ENCODE measurements at regions not wholly inside any gene's neighbourhood (a gene's known extent, or its start where the extent isn't known, plus 50 kb on each side); places are given as distances from the start of the nearest gene placed in this dataset.
"Not testable (repeated sequence)": the region's sequence is repeated elsewhere in the genome, so short reads cannot be mapped to it uniquely, and the experiment has no call there.

DNA sequence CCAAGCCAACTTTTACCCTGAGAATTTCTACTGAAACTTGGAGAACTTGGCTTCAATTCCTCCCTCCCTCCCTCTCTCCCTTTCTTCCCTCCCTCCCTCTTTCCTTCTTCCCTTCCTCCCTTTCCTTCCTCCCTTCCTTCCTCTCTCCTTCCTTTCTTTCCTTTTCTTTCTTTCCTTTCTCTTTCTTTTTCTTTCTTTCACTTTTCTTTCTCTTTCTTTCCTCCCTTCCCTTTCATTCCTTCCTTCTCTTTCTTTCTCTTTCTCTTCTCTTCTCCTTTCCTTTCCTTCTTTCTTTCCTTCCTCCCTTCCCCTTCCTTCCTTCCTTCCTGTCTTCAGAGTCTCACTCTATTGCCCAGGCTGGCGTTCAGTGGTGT lies 268.1 kb upstream of the SDK2 start:
- Mint-ChIP-seq H3K4me1 (peaks cover 5% of the 10 kb centered on the region), H3K27ac (no peak overlapping the region), H3K27me3 (ENCODE audit: low read depth) (peaks cover 72% of the 10 kb centered on the region), H3K9me3 (peaks cover 19% of the 10 kb centered on the region), H3K36me3 (no peaks in the 10 kb centered on the region), H3K4me3 (no peak overlapping the region)
- TF ChIP-seq, protein P1, sequence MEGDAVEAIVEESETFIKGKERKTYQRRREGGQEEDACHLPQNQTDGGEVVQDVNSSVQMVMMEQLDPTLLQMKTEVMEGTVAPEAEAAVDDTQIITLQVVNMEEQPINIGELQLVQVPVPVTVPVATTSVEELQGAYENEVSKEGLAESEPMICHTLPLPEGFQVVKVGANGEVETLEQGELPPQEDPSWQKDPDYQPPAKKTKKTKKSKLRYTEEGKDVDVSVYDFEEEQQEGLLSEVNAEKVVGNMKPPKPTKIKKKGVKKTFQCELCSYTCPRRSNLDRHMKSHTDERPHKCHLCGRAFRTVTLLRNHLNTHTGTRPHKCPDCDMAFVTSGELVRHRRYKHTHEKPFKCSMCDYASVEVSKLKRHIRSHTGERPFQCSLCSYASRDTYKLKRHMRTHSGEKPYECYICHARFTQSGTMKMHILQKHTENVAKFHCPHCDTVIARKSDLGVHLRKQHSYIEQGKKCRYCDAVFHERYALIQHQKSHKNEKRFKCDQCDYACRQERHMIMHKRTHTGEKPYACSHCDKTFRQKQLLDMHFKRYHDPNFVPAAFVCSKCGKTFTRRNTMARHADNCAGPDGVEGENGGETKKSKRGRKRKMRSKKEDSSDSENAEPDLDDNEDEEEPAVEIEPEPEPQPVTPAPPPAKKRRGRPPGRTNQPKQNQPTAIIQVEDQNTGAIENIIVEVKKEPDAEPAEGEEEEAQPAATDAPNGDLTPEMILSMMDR (IDR thresholded peaks at IDR 0.05; ENCODE audit: unreplicated experiment), result no peak
- no peak for DNase-seq (ENCODE audit: low spot score in 2 of 2, unreplicated experiment in 2 of 2)

DNA sequence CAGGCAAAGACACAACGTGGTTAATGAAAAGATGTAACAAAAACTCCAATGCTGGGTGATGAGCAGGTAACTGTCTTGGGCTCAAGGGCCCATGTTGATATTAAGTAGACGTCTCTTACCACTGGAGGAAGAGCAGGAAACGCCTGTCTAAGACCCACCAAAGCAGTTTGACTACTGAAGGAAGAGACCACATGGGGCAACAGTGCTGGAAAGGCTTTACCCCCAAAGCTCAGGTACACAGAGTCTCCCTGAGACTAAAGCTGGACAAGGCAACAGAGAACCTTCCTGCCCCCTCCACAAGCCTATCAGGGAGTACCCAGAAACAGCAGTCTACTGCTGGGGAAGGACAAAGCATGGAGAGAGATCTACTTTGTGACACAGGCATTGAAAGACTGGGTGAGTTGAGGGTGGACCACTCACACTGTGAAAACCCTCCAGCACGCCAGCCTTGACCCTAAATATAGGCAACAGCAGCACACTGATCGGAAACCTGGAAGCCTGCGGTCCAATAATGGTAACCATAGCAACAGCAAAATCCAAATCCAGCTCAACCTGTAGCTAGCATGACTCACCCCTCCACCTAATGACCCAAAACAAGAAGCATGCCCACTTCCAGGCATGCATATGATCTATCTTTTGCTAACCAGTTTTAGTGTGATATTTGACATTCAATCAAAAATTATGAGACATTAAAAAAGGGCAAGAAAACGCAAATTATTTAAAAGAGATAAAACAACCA lies 270.5 kb upstream of the SDK2 start:
- no peaks in the 10 kb centered on the region for H3K36me3 Mint-ChIP-seq
- H3K9me3 Mint-ChIP-seq, result peaks cover 35% of the 10 kb centered on the region
- H3K27ac Mint-ChIP-seq, result no peak overlapping the region
- TF ChIP-seq, protein P1 (IDR thresholded peaks at IDR 0.05; ENCODE audit: unreplicated experiment), result no peak
- H3K4me3 Mint-ChIP-seq, result no peak overlapping the region
- no peak for DNase-seq (ENCODE audit: low spot score in 2 of 2, unreplicated experiment in 2 of 2)
- peaks cover 52% of the 10 kb centered on the region for H3K27me3 Mint-ChIP-seq (ENCODE audit: low read depth)
- no peaks in the 10 kb centered on the region for H3K4me1 Mint-ChIP-seq

DNA sequence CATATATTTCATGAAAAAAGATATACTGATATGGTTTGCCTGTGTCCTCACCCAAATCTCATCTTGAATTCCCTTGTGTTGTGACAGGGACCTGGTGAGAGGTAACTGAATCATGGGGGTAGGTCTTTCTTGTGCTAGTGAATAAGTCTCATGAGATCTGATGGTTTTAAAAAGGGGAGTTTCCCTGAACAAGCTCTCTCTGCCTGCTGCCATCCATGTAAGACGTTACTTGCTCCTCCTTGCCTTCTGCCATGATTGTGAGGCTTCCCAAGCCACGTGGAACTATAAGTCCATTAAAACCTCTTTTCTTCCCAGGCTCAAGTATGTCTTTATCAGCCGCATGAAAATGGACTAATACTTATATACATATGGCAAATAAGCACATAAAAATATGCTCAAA lies 274.8 kb upstream of the SDK2 start:
- H3K4me1 Mint-ChIP-seq; H3K27ac Mint-ChIP-seq; H3K4me3 Mint-ChIP-seq; H3K36me3 Mint-ChIP-seq; DNase-seq (ENCODE audit: low spot score in 2 of 2, unreplicated experiment in 2 of 2): not testable (repeated sequence)
- Mint-ChIP-seq H3K9me3 (peaks cover 35% of the 10 kb centered on the region), H3K27me3 (ENCODE audit: low read depth) (peaks cover 24% of the 10 kb centered on the region)

DNA sequence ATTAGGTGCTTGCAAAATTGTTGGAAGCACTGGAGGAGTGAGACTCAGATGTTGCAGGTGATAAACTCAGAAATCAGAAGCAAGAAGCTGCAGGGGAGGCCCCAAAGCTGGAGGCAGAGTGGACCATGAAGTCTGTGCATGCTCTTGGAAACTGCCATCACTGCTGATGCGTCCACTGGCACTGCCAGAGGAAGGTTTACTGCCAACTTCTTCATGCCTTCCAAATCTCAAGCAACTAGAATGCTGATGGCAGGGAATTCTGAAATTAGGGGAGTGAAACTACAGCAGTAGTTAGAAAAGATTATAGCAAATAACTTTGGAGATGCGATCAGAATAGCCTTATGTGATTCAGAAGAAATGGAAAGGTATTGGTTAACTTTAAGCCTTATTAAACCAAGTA lies 277.1 kb upstream of the SDK2 start:
- TF ChIP-seq, protein P1 (IDR thresholded peaks at IDR 0.05; ENCODE audit: unreplicated experiment), result no peak
- no peak for DNase-seq (ENCODE audit: low spot score in 2 of 2, unreplicated experiment in 2 of 2)
- peaks cover 21% of the 10 kb centered on the region for H3K9me3 Mint-ChIP-seq

DNA sequence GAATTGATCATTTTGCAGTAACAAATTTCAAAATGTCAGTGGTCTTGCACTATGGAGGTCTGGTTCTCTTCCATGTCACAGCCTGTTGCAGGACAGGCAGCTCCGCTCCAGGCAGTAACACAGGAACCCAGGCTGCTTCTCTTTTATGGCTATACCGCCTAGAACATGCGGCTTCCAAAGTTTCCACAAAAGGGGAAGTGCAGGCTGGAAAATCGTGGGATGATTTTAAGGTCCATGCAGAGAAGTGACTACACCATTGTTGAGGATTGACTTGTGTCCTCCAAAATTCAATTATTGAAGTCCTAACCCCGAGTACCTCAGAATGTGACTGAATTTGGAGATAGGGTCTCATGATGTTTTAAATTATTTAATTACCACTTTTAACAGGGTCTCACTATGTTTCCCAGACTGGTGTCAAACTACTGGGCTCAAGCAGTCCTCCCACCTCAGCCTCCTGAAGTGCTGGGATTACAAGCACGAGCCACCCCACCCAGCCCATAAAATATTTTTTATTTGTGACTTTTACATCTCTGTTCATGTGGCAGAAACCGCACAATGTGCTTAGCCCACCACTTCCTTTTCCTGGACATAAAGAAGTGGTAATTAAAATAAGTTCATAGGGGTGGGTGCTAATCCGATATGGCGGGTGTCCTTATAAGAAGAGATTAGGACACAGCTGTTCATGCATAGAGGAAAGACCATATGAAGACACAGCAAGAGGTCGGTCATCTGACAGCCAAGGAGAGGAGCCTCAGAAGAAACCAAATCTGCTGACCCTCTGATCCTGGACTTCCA lies 279.2 kb upstream of the RPL38 start:
- no peaks in the 10 kb centered on the region for H3K4me1 Mint-ChIP-seq
- peaks cover 24% of the 10 kb centered on the region for H3K9me3 Mint-ChIP-seq
- no peak for DNase-seq (ENCODE audit: low spot score in 2 of 2, unreplicated experiment in 2 of 2)
- TF ChIP-seq, protein P1 (IDR thresholded peaks at IDR 0.05; ENCODE audit: unreplicated experiment), result no peak
- H3K27me3 Mint-ChIP-seq (ENCODE audit: low read depth), result peaks cover 41% of the 10 kb centered on the region
- H3K36me3 Mint-ChIP-seq, result no peaks in the 10 kb centered on the region
- no peak overlapping the region for H3K4me3 Mint-ChIP-seq
- H3K27ac Mint-ChIP-seq, result no peak overlapping the region

More for the DNA sequence above, 277.1 kb upstream of the SDK2 start:
- Mint-ChIP-seq H3K27me3 (ENCODE audit: low read depth) (peaks cover 22% of the 10 kb centered on the region), H3K4me1 (no peaks in the 10 kb centered on the region), H3K36me3 (no peaks in the 10 kb centered on the region), H3K27ac (no peak overlapping the region), H3K4me3 (no peak overlapping the region)

DNA sequence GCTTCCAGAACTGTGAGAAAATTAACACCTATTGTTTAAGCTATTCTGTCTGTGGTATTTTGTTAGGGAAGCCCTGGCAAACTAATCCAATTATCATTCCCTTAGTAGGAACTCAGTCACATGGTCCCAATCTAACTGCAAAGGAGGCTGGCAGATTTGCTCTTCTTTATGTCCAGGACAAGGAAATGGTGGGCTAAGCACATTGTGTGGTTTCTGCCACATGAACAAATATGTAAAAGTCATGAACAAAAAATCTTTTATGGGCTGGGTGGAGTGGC lies 278.6 kb upstream of the RPL38 start:
- H3K4me1 Mint-ChIP-seq, result no peaks in the 10 kb centered on the region
- peaks cover 43% of the 10 kb centered on the region for H3K27me3 Mint-ChIP-seq (ENCODE audit: low read depth)

More for the DNA sequence above, 278.6 kb upstream of the RPL38 start:
- H3K9me3 Mint-ChIP-seq, result peaks cover 20% of the 10 kb centered on the region
- H3K36me3 Mint-ChIP-seq, result no peaks in the 10 kb centered on the region
- TF ChIP-seq, protein P1 (IDR thresholded peaks at IDR 0.05; ENCODE audit: unreplicated experiment), result no peak
- H3K27ac Mint-ChIP-seq, result no peak overlapping the region
- DNase-seq (ENCODE audit: low spot score in 2 of 2, unreplicated experiment in 2 of 2), result no peak
- H3K4me3 Mint-ChIP-seq, result no peak overlapping the region
